ENCODE measurements at regions not wholly inside any gene's neighbourhood (a gene's known extent, or its start where the extent isn't known, plus 50 kb on each side); places are given as distances from the start of the nearest gene placed in this dataset.

GRCh38 chr6:33947047-33947446 lies 143.2 kb upstream of the MLN start:
- BruUV-seq (replicated peaks): no TSS peak
- no peaks in the 10 kb centered on the region for H3F3A ChIP-seq (ENCODE audit: insufficient read depth, low read depth)
- CTCF ChIA-PET: no interaction called here

GRCh38 chr6:33945931-33946330 lies 142.1 kb upstream of the MLN start:
- no peaks in the 10 kb centered on the region for H4K20me1 ChIP-seq (ENCODE audit: insufficient read depth)
- CTCF ChIA-PET: no interaction called here
- no TSS peak for BruUV-seq (replicated peaks)

More at GRCh38 chr6:33947047-33947446, 143.2 kb upstream of the MLN start:
- Histone ChIP-seq H3K36me3 (ENCODE audit: low read depth) (no peaks in the 10 kb centered on the region), H3K27ac (no peak overlapping the region), H3K4me1 (replicated peaks; ENCODE audit: insufficient read depth) (no peaks in the 10 kb centered on the region), H4K20me1 (ENCODE audit: insufficient read depth) (no peaks in the 10 kb centered on the region), H2AFZ (no peak overlapping the region), H3K4me3 (no peak overlapping the region), H3K9me3 (ENCODE audit: insufficient read depth, low read depth) (no peaks in the 10 kb centered on the region), H3K4me2 (no peak overlapping the region), H3K79me2 (ENCODE audit: low read depth) (no peaks in the 10 kb centered on the region), H3K9me2 (ENCODE audit: insufficient read depth) (no peaks in the 10 kb centered on the region), H3K27me3 (ENCODE audit: insufficient read depth, low read depth) (peaks cover 100% of the 10 kb centered on the region)
- DNase-seq: no peak
- POLR2A ChIA-PET (ENCODE audit: unreplicated experiment): interaction anchor here (0.7 kb wide), 1 partner anchor 13 kb away, joined by 4 read pairs; no protein-coding TSS in a partner anchor
- TF ChIP-seq EZH2 (IDR thresholded peaks at IDR 0.05; ENCODE audit: low read depth) (no peak), CTCF (conservative IDR thresholded peaks at IDR 0.05) (no peak)
- intact Hi-C loops (cut with micrococcal nuclease; ENCODE audit: unreplicated experiment): no loop called here

GRCh38 chr6:33944686-33945411 lies 141.0 kb upstream of the MLN start:
- no peak for DNase-seq
- POLR2A ChIA-PET (ENCODE audit: unreplicated experiment): no interaction called here
- H3K4me2 ChIP-seq: no peak overlapping the region
- CTCF ChIA-PET: no interaction called here
- H3K79me2 ChIP-seq (ENCODE audit: low read depth): no peaks in the 10 kb centered on the region
- no peaks in the 10 kb centered on the region for H3K9me2 ChIP-seq (ENCODE audit: insufficient read depth)
- no peak overlapping the region for H3K4me3 ChIP-seq
- no peaks in the 10 kb centered on the region for H4K20me1 ChIP-seq (ENCODE audit: insufficient read depth)
- TF ChIP-seq CTCF (conservative IDR thresholded peaks at IDR 0.05) (no peak), EZH2 (IDR thresholded peaks at IDR 0.05; ENCODE audit: low read depth) (no peak)
- no peak overlapping the region for H3K27ac ChIP-seq
- H3K4me1 ChIP-seq (replicated peaks; ENCODE audit: insufficient read depth): no peaks in the 10 kb centered on the region
- H3F3A ChIP-seq (ENCODE audit: insufficient read depth, low read depth): no peaks in the 10 kb centered on the region
- H3K9me3 ChIP-seq (ENCODE audit: insufficient read depth, low read depth): no peaks in the 10 kb centered on the region
- peaks cover 100% of the 10 kb centered on the region for H3K27me3 ChIP-seq (ENCODE audit: insufficient read depth, low read depth)
- H3K36me3 ChIP-seq (ENCODE audit: low read depth): no peaks in the 10 kb centered on the region
- no peak overlapping the region for H2AFZ ChIP-seq
- BruUV-seq (replicated peaks): no TSS peak
- intact Hi-C loops (cut with micrococcal nuclease; ENCODE audit: unreplicated experiment): no loop called here

More at GRCh38 chr6:33945931-33946330, 142.1 kb upstream of the MLN start:
- Histone ChIP-seq H3K27me3 (ENCODE audit: insufficient read depth, low read depth) (peaks cover 100% of the 10 kb centered on the region), H3K27ac (no peak overlapping the region), H3K9me3 (ENCODE audit: insufficient read depth, low read depth) (no peaks in the 10 kb centered on the region), H3K79me2 (ENCODE audit: low read depth) (no peaks in the 10 kb centered on the region), H3K4me1 (replicated peaks; ENCODE audit: insufficient read depth) (no peaks in the 10 kb centered on the region), H3K36me3 (ENCODE audit: low read depth) (no peaks in the 10 kb centered on the region), H3K4me2 (no peak overlapping the region), H3K4me3 (no peak overlapping the region), H2AFZ (no peak overlapping the region), H3F3A (ENCODE audit: insufficient read depth, low read depth) (no peaks in the 10 kb centered on the region), H3K9me2 (ENCODE audit: insufficient read depth) (no peaks in the 10 kb centered on the region)
- POLR2A ChIA-PET (ENCODE audit: unreplicated experiment): no interaction called here
- no peak for TF ChIP-seq CTCF (conservative IDR thresholded peaks at IDR 0.05)
- TF ChIP-seq EZH2 (IDR thresholded peaks at IDR 0.05; ENCODE audit: low read depth): no peak
- no peak for DNase-seq
- intact Hi-C loops (cut with micrococcal nuclease; ENCODE audit: unreplicated experiment): no loop called here
